HG02852 (cell line): ENCODE measurements at regions not wholly inside any gene's neighbourhood (a gene's known extent, or its start where the extent isn't known, plus 50 kb on each side); places are given as distances from the start of the nearest gene placed in this dataset.
"Not testable (repeated sequence)": the region's sequence is repeated elsewhere in the genome, so short reads cannot be mapped to it uniquely, and the experiment has no call there.

Experiments used
- ATAC-seq: cut with Tn5 transposase; IDR thresholded peaks from one replicate; pipeline ENCODE4 v1.9.1; 2021; ENCODE audit warnings: mild to moderate bottlenecking, moderate library complexity; ENCODE audit not compliant: unreplicated experiment

DNA sequence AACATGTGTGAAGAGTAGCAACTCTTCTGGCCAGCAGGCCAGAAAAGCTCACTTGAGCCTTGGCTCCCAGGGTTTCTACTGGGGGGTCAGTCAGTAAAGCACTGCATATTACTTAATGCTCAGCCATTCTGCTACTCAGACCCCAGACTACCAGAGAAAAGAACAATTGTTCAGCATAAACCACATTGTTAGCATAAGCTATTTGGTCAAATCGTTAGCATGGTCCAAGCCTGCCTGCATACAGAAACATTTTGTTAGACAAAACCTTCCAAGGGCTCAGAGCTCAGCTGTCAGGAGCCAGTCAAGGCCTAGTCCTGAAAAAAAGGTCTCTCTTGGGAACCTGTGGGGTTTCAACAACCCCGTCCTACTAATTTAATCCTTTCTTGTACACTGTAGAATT, 449.3 kb downstream of the PRR16 start:
- no peak for ATAC-seq

GRCh38 chr5:120917214-120917758, 453.2 kb downstream of the PRR16 start:
- no peak for ATAC-seq

GRCh38 chr5:120919017-120919416, 454.9 kb downstream of the PRR16 start:
- ATAC-seq = no peak

DNA sequence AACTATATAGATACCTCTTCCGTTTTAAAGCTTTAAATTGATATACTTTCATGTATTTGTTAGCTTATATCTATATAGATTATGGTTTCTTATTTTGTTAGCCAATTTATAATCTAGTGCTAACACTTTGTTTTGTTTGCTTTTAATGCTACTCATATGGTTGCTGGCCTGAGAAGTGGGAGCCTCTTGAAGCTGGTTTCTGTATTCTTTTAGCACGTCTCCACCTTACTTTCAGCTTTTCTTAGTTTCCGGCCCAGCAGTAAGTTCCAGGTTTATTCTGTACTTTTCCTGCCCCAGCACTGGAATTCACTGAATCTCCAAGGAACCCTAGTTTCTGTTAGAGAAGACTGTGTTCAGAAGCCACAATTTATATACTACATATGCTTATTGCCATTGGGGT, 458.9 kb downstream of the PRR16 start:
- ATAC-seq = no peak

DNA sequence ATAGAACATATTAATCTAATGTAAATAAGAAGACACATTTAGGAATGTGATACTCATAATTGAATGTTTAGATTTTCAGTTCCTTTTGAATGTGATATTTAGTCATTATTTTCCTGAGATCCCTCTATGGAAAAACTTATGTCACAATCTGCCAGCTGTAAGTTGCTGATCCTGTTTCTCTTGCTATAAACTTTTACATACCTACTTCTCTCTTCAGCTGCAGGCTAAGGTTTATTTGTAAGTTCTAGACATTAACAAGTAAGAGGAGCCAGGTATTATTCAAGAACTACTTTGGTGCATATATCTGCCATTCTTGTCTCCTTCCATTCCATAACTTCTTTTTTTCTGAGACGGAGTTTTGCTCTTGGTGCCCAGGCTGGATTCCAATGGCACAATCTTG, 462.4 kb downstream of the PRR16 start:
- ATAC-seq = no peak

DNA sequence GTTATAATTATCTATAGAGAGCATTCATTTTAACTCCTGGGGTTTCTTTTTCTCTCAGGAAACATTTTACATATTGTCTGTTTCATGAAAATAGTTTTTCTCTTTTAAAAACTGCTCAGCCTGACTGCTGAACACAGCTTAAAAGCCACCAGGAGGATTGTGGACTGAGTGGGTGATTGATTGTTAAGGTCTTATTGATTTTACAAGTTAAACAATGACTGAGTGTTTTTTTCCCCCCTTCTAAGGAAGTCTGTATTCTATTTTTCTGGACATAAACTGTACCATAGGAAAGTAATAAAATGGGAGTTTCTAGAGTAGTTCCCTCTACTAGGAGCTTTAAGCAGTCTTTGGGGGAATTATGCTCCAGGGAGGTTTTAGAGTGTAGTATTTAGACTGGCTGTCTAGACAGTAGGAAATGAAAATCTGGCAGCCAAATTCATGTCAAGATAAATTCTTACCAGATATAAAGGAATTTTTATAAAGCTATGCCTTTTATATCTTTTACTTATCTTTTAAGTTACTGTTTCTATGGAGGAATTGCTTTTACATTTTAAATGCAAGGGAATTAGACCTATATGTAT, 463.9 kb downstream of the PRR16 start:
- ATAC-seq = no peak

GRCh38 chr5:120932480-120932879, 468.4 kb downstream of the PRR16 start:
- ATAC-seq = no peak

GRCh38 chr5:120934031-120934430, 469.9 kb downstream of the PRR16 start:
- ATAC-seq = no peak

DNA sequence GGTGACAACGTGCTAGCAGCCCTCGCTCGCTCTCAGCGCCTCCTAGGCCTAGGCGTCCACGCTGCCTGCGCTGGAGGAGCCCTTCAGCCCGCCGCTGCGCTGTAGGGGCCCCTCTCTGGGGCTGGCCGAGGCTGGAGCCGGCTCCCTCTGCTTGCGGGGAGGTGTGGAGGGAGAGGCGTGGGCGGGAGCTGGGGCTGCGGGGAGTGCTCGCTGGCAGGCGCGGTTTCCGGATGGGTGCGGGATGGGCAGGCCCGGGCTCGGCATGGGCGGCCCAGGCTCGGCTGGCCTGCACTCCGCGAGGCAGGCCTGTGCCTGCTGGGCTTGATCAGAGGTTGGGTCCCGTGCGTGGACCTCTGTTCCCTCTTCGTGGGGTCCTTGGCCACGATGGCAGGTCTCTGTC, 472.6 kb downstream of the PRR16 start:
- ATAC-seq = no peak

DNA sequence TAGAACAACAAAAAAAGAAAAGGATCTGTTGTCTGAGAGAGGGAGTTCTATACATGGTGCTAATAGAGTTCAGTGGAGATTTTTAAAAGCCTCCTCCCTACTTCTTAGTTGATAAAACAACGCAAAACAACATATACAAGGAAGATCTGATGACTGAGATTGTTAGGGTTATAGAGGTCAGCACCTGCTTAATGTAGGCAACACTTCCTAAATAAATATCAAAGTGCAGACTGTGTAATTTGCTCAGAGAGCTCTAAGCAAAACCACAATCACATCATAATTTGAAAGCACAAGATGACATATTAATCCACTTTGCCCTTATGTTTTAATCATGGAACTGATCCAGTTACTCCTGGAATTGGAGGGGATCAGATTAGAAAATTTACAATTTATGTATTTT, 474.5 kb downstream of the PRR16 start:
- ATAC-seq = no peak

GRCh38 chr5:120942596-120943350, 478.7 kb downstream of the PRR16 start:
- ATAC-seq = no peak

GRCh38 chr5:120949596-120949995, 485.5 kb downstream of the PRR16 start:
- ATAC-seq = not testable (repeated sequence)

GRCh38 chr5:120953445-120953844, 489.3 kb downstream of the PRR16 start:
- not testable (repeated sequence) for ATAC-seq

DNA sequence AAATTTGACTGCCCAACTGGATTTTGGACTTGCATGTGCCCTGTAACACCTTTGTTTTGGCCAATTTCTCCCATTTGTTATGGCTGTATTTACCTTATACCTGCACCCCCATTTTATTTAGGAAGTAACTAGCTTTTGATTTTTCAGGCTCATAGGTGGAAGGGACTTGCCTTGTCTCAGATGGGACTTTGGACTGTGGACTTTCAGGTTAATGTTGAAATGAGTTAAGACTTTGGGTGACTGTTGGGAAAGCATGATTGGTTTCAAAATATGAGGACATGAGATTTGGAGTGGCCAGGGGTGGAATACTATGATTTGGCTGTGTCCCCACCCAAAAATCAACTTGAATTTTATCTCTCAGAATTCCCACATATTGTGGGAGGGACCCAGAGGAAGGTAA, 490.2 kb downstream of the PRR16 start:
- ATAC-seq = no peak

DNA sequence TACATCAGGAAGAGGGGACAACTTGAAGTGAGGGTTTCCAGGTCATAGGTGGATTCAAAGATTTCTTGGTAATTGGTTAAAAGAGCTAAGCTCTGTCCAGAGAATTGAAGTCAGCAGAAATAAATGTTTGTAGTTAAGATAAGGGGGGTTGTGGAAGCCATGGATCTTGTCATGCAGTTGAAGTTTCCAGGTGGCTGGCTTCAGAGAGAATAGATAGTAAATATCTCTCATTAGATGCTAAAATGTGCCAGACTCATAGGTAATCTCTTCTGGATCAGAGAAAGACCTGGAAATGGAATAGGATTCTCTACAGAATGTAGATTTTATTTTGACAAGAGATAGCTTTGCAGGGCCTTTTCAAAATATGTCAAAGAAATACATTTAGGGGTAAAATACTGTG, 491.7 kb downstream of the PRR16 start:
- no peak for ATAC-seq

DNA sequence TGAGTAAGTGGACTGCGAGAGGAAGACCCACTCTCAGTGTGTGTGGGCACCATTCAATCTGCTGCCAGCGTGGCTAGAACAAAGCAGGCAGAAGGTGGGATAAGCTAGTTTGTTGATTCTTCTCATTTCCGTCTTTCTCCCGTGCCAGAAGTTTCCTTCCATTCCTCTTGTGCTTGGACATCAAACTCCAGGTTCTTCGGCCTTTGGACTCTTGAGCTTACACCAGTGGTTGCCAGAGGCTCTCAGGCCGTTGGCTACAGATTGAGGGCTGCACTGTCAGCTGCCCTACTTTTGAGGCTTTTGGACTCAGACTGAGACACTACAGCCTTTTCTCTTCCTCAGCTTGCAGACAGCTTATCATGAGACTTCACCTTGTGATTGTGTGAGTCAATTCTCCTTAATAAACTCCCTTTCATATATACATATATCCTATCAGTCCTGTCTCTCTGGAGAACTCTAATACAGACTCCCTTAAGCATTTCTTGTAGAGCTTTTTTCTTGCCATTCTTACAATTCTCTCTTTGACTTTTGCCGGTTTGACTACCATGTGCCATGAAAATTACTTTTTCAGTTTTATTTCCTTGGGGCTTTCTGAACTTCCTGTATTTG, 494.9 kb downstream of the PRR16 start:
- no peak for ATAC-seq

DNA sequence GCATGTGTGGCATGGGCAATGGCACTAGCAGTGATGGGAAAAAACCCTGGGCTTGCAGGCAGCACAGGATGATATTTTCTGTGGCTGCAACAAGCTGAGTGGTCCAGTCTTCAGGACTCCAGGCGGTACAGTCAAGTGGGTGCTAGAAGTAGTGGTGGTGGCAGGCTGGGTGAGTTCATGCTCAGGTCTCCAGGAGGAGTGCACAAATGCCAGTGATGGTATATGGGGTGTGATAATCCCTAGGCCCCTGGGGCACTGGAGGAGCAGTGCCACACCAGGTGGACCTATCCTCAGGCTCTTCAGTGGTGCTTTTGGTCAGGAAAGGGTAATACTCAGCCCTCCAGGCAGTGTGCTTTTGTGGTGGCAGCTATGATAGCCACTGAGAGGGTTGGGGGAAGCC, 496.4 kb downstream of the PRR16 start:
- no peak for ATAC-seq

- no peak for ATAC-seq
Observed at GRCh38 chr5:120967366-120967765, 503.3 kb downstream of the PRR16 start.

DNA sequence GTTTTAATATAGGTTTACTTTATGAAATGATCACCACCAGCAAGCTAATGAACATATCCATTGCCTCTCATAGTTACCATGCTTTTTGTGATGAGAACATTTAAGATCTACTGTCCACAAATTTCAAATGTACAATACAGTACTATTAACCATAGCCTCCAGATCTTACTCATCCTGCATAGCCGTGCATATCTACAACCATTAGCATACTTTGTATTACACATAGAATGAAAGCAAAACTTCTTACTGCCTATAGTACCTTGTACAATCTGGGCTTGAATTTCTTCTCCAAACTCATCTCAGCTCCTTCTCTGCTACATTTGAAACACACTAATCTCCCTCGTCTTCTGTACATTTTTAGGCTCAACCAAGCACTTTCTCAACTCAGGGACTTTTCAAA, 510.6 kb downstream of the PRR16 start:
- no peak for ATAC-seq

DNA sequence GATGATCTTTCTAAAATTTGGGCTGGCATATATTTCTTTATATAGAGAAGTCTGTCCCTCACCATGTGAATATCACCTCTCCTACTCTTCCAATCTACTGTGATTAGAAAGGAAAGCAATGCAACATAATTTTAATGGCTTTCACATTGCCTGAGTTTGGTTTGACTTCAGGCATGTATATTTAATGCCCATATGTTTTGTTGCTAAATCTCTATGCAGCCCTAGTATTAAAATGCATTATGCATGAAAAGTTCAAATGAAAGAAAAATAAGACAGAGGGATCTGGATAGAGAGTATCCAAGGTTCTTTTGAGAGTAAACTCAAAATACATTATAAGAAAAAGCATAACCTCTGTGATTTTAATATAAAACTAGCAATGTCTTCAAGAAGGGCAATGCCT, 518.3 kb downstream of the PRR16 start:
- no peak for ATAC-seq

DNA sequence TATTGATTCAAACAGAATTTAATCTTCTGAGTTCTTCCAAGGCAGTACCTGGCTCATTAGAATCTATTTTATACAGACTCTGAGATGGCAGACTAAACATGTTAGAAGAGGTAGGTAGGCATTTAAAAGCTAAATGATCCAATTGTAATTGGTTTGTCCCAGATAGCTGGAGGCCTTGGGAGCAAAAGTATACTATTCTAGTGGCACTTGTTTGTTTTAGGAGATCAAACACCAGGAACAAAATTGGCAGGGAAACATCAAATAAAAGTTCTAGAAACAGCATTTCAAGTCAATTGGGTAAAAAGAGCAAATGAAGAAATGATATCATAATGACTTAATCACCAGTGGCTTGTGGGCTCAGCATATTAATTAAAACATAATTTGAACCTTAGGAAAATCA, 521.4 kb downstream of the PRR16 start:
- no peak for ATAC-seq

GRCh38 chr5:120988491-120988890, 524.4 kb downstream of the PRR16 start:
- ATAC-seq = no peak
